IMR-90 (cell line): ENCODE measurements at regions not wholly inside any gene's neighbourhood (a gene's known extent, or its start where the extent isn't known, plus 50 kb on each side); places are given as distances from the start of the nearest gene placed in this dataset.

ENCODE experiments used
- CEBPB ChIP-seq: IDR thresholded peaks from 2 replicates; pipeline ENCODE4 v1.6.1; 2012; ENCODE audit warnings: low read depth, low read length, improper control_type of control experiment
- CHD1 ChIP-seq: IDR thresholded peaks from 2 replicates; pipeline ENCODE4 v1.6.1; 2012; ENCODE audit warnings: low read depth, low read length, improper control_type of control experiment
- CTCF ChIP-seq: conservative IDR thresholded peaks from 2 replicates; pipeline ENCODE4 v1.5.1; 2012; ENCODE audit warnings: mild to moderate bottlenecking, low read depth, low read length, improper control_type of control experiment
- ELK1 ChIP-seq: fragments of 150-350 bp; IDR thresholded peaks from 2 replicates; pipeline ENCODE4 v1.6.1; 2016; ENCODE audit warnings: low read depth, mild to moderate bottlenecking, low read length, moderate library complexity, borderline replicate concordance
- MAFK ChIP-seq: IDR thresholded peaks from 2 replicates; pipeline ENCODE4 v1.6.1; 2012; ENCODE audit warnings: low read depth, low read length, improper control_type of control experiment
- MAZ ChIP-seq: IDR thresholded peaks from 2 replicates; pipeline ENCODE4 v1.6.1; 2012; ENCODE audit warnings: low read depth, mild to moderate bottlenecking, low read length, improper control_type of control experiment, moderate library complexity, borderline replicate concordance
- MXI1 ChIP-seq: IDR thresholded peaks from 2 replicates; pipeline ENCODE4 v1.6.1; 2012; ENCODE audit warnings: low read depth, mild to moderate bottlenecking, low read length, moderate library complexity, borderline replicate concordance
- POLR2A ChIP-seq: IDR thresholded peaks from 2 replicates; pipeline ENCODE4 v1.6.1; 2012; ENCODE audit warnings: mild to moderate bottlenecking, low read depth, low read length
- RAD21 ChIP-seq: IDR thresholded peaks from 2 replicates; pipeline ENCODE4 v1.6.1; 2012; ENCODE audit warnings: low read length, improper control_type of control experiment
- RCOR1 ChIP-seq: IDR thresholded peaks from 2 replicates; pipeline ENCODE4 v1.6.1; 2012; ENCODE audit warnings: mild to moderate bottlenecking, low read length, improper control_type of control experiment; ENCODE audit not compliant: insufficient replicate concordance
- RFX5 ChIP-seq: IDR thresholded peaks from 2 replicates; pipeline ENCODE4 v1.8.0; 2012; ENCODE audit warnings: low read depth, mild to moderate bottlenecking, low read length, moderate library complexity
- SMC3 ChIP-seq: fragments of 150-350 bp; IDR thresholded peaks from 2 replicates; pipeline ENCODE4 v1.6.1; 2016; ENCODE audit warnings: low read depth, mild to moderate bottlenecking, antibody characterized with exemption, low read length, moderate library complexity
- USF2 ChIP-seq: fragments of 150-350 bp; IDR thresholded peaks from 2 replicates; pipeline ENCODE4 v1.6.1; 2017; ENCODE audit warnings: mild to moderate bottlenecking, antibody characterized with exemption, low read length, low read depth

- TF ChIP-seq CTCF (no peak), MXI1 (no peak), POLR2A (no peak), RAD21 (no peak), CEBPB (no peak), ELK1 (no peak), CHD1 (no peak), RFX5 (no peak), SMC3 (no peak), RCOR1 (no peak), USF2 (no peak), MAZ (no peak), MAFK (no peak)
Observed at GRCh38 chr6:14981960-14982359, 263.9 kb upstream of the JARID2 start.
